Right lobe of liver (tissue), 6 donors: ENCODE measurements at regions not wholly inside any gene's neighbourhood (a gene's known extent, or its start where the extent isn't known, plus 50 kb on each side); places are given as distances from the start of the nearest gene placed in this dataset.
A peak's percentile ranks its signal among the peaks of the same experiment; 100 is the strongest.

Source experiments
- ATAC-seq, 4 donors: fragments of 200-7000 bp; cut with Tn5 transposase; one replicate each; pipeline ENCODE4 v1.9.1; 2020; ENCODE audit warnings: mild to moderate bottlenecking in 4 of 4, moderate library complexity in 4 of 4
- DNase-seq, 3 donors: peaks; one replicate each; pipeline ENCODE4 v3.0.0-alpha.2; 2020
- H3K27ac ChIP-seq, 3 donors: fragments of 200-600 bp; one replicate each; pipeline ENCODE4 v1.8.0; 2022
- H3K27me3 ChIP-seq, 2 donors: fragments of 200-600 bp; one replicate each; pipeline ENCODE4 v1.8.0; 2022
- H3K36me3 ChIP-seq, 4 donors: fragments of 200-600 bp; sonication (generic) in 1 of 4; one replicate each; pipeline versions ENCODE4 v1.5.1 to v1.8.0; 2017 to 2022; ENCODE audit warnings: control low read depth in 1 of 4
- H3K4me1 ChIP-seq, 4 donors: fragments of 200-600 bp; sonication (generic) in 1 of 4; one replicate each; pipeline versions ENCODE4 v1.5.1 to v1.8.0; 2017 to 2022; ENCODE audit warnings: control low read depth in 1 of 4
- H3K4me3 ChIP-seq, 3 donors: fragments of 200-600 bp; one replicate each; pipeline ENCODE4 v1.8.0; 2022
- H3K9me3 ChIP-seq, 4 donors: fragments of 200-600 bp; sonication (generic) in 1 of 4; one replicate each; pipeline versions ENCODE4 v1.5.1 to v1.8.0; 2017 to 2022; ENCODE audit warnings: control low read depth in 1 of 4
- POLR2A ChIP-seq: fragments of 450-650 bp; IDR thresholded peaks from one replicate; pipeline ENCODE4 v1.6.1; 2017; ENCODE audit warnings: antibody characterized with exemption, mild to moderate bottlenecking
- WGBS: methylation state at CpG from one replicate; pipeline ENCODE4 v1.1.6; 2018; ENCODE audit warnings: low coverage, low lambda C conversion rate; ENCODE audit not compliant: insufficient coverage; ENCODE audit errors: missing lambda C conversion rate; 5-methylcytosine and 5-hydroxymethylcytosine counted together
- intact Hi-C, 2 donors: fragments of 100-400 bp; cut with DNase I; formaldehyde crosslinking; loops; one replicate each; pipeline versions ENCODE4 v1.11.2 to v1.14.1; 2022
- TF ChIP-seq, protein P1 (sequence below), 4 donors: fragments of 200-600 bp in 3 of 4; fragments of 450-650 bp in 1 of 4; IDR thresholded peaks; one replicate each; pipeline versions ENCODE4 v1.5.1 to v1.8.0; 2016 to 2022; ENCODE audit warnings: antibody characterized with exemption in 4 of 4, mild to moderate bottlenecking in 2 of 4
- donor health status: DM: no; HTN: yes; CAD: no.
- donor health status: DM: no; HTN: no; CAD: no.
- donor health status: DM: no; HTN: no; CAD: no.
- donor health status: DM: no; HTN: yes; CAD: no.
- donor health status: DM: no; HTN: yes; CAD: no.

DNA sequence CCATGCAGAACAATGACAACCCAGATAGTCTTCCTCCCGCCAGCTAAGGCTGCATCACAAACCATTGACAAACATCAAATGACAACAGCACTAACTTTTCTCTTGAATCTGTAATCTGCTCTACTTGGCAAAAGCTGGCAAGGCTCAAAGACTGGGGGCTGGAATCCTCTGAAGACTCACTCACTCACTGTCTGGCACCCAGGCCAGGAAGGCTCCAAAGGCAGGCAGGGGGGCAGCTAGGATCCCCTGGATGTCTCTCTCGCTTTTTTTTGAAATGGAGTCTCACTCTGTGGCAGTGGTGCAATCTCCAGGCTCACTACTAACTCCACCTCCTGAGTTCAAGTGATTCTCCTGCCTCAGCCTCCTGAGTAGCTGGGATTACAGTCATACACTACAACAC is 159.7 kb upstream of the GPR26 start:
- no peak overlapping the region for H3K4me3 ChIP-seq

GRCh38 chr10:123507298-123507697 is 158.9 kb upstream of the GPR26 start:
- TF ChIP-seq, protein P1, sequence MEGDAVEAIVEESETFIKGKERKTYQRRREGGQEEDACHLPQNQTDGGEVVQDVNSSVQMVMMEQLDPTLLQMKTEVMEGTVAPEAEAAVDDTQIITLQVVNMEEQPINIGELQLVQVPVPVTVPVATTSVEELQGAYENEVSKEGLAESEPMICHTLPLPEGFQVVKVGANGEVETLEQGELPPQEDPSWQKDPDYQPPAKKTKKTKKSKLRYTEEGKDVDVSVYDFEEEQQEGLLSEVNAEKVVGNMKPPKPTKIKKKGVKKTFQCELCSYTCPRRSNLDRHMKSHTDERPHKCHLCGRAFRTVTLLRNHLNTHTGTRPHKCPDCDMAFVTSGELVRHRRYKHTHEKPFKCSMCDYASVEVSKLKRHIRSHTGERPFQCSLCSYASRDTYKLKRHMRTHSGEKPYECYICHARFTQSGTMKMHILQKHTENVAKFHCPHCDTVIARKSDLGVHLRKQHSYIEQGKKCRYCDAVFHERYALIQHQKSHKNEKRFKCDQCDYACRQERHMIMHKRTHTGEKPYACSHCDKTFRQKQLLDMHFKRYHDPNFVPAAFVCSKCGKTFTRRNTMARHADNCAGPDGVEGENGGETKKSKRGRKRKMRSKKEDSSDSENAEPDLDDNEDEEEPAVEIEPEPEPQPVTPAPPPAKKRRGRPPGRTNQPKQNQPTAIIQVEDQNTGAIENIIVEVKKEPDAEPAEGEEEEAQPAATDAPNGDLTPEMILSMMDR (IDR thresholded peaks at IDR 0.05), result no peak
- no peak for TF ChIP-seq POLR2A
- no peak overlapping the region for H3K27ac ChIP-seq
- WGBS, result 20% methylated on average over 1 of the region's 1 CpG
- H3K4me1 ChIP-seq, result no peaks in the 10 kb centered on the region
- no peaks in the 10 kb centered on the region for H3K9me3 ChIP-seq
- intact Hi-C loops, result no loop called here
- ATAC-seq, result peak; percentile 34 to 61 (median 52)
- no peak overlapping the region for H3K4me3 ChIP-seq
- DNase-seq, result no peak
- H3K27me3 ChIP-seq, result no peaks in the 10 kb centered on the region
- H3K36me3 ChIP-seq, result no peaks in the 10 kb centered on the region

More for the DNA sequence above, 159.7 kb upstream of the GPR26 start:
- H3K27ac ChIP-seq, result no peak overlapping the region
- intact Hi-C loops, result no loop called here
- no peaks in the 10 kb centered on the region for H3K9me3 ChIP-seq
- H3K36me3 ChIP-seq, result no peaks in the 10 kb centered on the region
- DNase-seq, result no peak
- H3K27me3 ChIP-seq, result no peaks in the 10 kb centered on the region
- WGBS, result 73% methylated on average over 1 of the region's 2 CpGs
- ATAC-seq, result no peak
- TF ChIP-seq, protein P1 (IDR thresholded peaks at IDR 0.05), result no peak
- TF ChIP-seq POLR2A, result no peak
- H3K4me1 ChIP-seq, result no peaks in the 10 kb centered on the region

- 100% methylated on average over 2 of the region's 2 CpGs for WGBS
- no peak overlapping the region for H3K4me3 ChIP-seq
- H3K27ac ChIP-seq, result no peak overlapping the region
- no peaks in the 10 kb centered on the region for H3K27me3 ChIP-seq
- H3K9me3 ChIP-seq, result no peaks in the 10 kb centered on the region
- intact Hi-C loops, result no loop called here
- no peaks in the 10 kb centered on the region for H3K4me1 ChIP-seq
- TF ChIP-seq, protein P1 (IDR thresholded peaks at IDR 0.05), result no peak
- TF ChIP-seq POLR2A, result no peak
- ATAC-seq, result no peak
- H3K36me3 ChIP-seq, result no peaks in the 10 kb centered on the region
- DNase-seq, result no peak
Observed at GRCh38 chr10:123509338-123509737, 156.8 kb upstream of the GPR26 start.

- no peak for ATAC-seq
- TF ChIP-seq POLR2A, result no peak
- TF ChIP-seq, protein P1 (IDR thresholded peaks at IDR 0.05), result no peak
- Histone ChIP-seq H3K4me1 (no peaks in the 10 kb centered on the region), H3K27me3 (no peaks in the 10 kb centered on the region), H3K27ac (no peak overlapping the region), H3K9me3 (no peaks in the 10 kb centered on the region), H3K4me3 (no peak overlapping the region), H3K36me3 (no peaks in the 10 kb centered on the region)
- intact Hi-C loops, result no loop called here
- no peak for DNase-seq
- WGBS, result 60% methylated on average over 16 of the region's 16 CpGs
Observed at GRCh38 chr10:123512901-123513775, 153.0 kb upstream of the GPR26 start.
